ENCODE measurements at regions not wholly inside any gene's neighbourhood (a gene's known extent, or its start where the extent isn't known, plus 50 kb on each side); places are given as distances from the start of the nearest gene placed in this dataset.

- Histone ChIP-seq H3K36me3 (no peaks in the 10 kb centered on the region), H3K27ac (no peak overlapping the region), H3K9me3 (ENCODE audit: severe bottlenecking) (no peaks in the 10 kb centered on the region), H3K4me3 (ENCODE audit: low read depth, low read length) (no peak overlapping the region), H3K27me3 (ENCODE audit: insufficient read depth, low read depth, severe bottlenecking) (peaks cover 14% of the 10 kb centered on the region)
- no peak for DNase-seq
- no peak for TF ChIP-seq CTCF (IDR thresholded peaks at IDR 0.05; ENCODE audit: low read depth, low read length)
Measured at GRCh38 chr1:209323743-209324142, 259.8 kb upstream of the CAMK1G start.

GRCh38 chr1:209324901-209325871, 258.3 kb upstream of the CAMK1G start:
- H3K27me3 ChIP-seq (ENCODE audit: insufficient read depth, low read depth, severe bottlenecking): peaks cover 21% of the 10 kb centered on the region
- no peak for TF ChIP-seq CTCF (IDR thresholded peaks at IDR 0.05; ENCODE audit: low read depth, low read length)
- no peak overlapping the region for H3K4me3 ChIP-seq (ENCODE audit: low read depth, low read length)
- no peaks in the 10 kb centered on the region for H3K9me3 ChIP-seq (ENCODE audit: severe bottlenecking)
- H3K27ac ChIP-seq: no peak overlapping the region
- DNase-seq: no peak
- no peaks in the 10 kb centered on the region for H3K36me3 ChIP-seq

GRCh38 chr1:209326076-209326475, 257.4 kb upstream of the CAMK1G start:
- Histone ChIP-seq H3K4me3 (ENCODE audit: low read depth, low read length) (no peak overlapping the region), H3K36me3 (no peaks in the 10 kb centered on the region), H3K27me3 (ENCODE audit: insufficient read depth, low read depth, severe bottlenecking) (peaks cover 24% of the 10 kb centered on the region), H3K9me3 (ENCODE audit: severe bottlenecking) (no peaks in the 10 kb centered on the region), H3K27ac (no peak overlapping the region)
- DNase-seq: no peak
- TF ChIP-seq CTCF (IDR thresholded peaks at IDR 0.05; ENCODE audit: low read depth, low read length): no peak

GRCh38 chr1:209326831-209327230, 256.7 kb upstream of the CAMK1G start:
- no peak for DNase-seq
- Histone ChIP-seq H3K4me3 (ENCODE audit: low read depth, low read length) (no peak overlapping the region), H3K27ac (no peak overlapping the region), H3K9me3 (ENCODE audit: severe bottlenecking) (no peaks in the 10 kb centered on the region), H3K36me3 (no peaks in the 10 kb centered on the region), H3K27me3 (ENCODE audit: insufficient read depth, low read depth, severe bottlenecking) (peaks cover 24% of the 10 kb centered on the region)
- TF ChIP-seq CTCF (IDR thresholded peaks at IDR 0.05; ENCODE audit: low read depth, low read length): no peak

- Histone ChIP-seq H3K27ac (no peak overlapping the region), H3K36me3 (no peaks in the 10 kb centered on the region), H3K4me3 (ENCODE audit: low read depth, low read length) (no peak overlapping the region), H3K9me3 (ENCODE audit: severe bottlenecking) (no peaks in the 10 kb centered on the region), H3K27me3 (ENCODE audit: insufficient read depth, low read depth, severe bottlenecking) (peaks cover 29% of the 10 kb centered on the region)
- DNase-seq: no peak
- TF ChIP-seq CTCF (IDR thresholded peaks at IDR 0.05; ENCODE audit: low read depth, low read length): no peak
Measured at GRCh38 chr1:209328196-209328595, 255.3 kb upstream of the CAMK1G start.

Measured in WERI-Rb-1 (cell line).